ENCODE measurements at regions not wholly inside any gene's neighbourhood (a gene's known extent, or its start where the extent isn't known, plus 50 kb on each side); places are given as distances from the start of the nearest gene placed in this dataset.

- DNase-seq = no peak
Observed at GRCh38 chr3:22907161-22907780, 295.9 kb upstream of the UBE2E2 start.

GRCh38 chr3:22907796-22908195, 295.3 kb upstream of the UBE2E2 start:
- no peak for DNase-seq

- no peak for DNase-seq
Observed at GRCh38 chr3:22908989-22909507, 294.1 kb upstream of the UBE2E2 start.

GRCh38 chr3:22916933-22917332, 286.2 kb upstream of the UBE2E2 start:
- DNase-seq = no peak

GRCh38 chr3:22920006-22920405, 283.1 kb upstream of the UBE2E2 start:
- no peak for DNase-seq

GRCh38 chr3:22922317-22922716, 280.8 kb upstream of the UBE2E2 start:
- no peak for DNase-seq

GRCh38 chr3:22923711-22924110, 279.4 kb upstream of the UBE2E2 start:
- DNase-seq = no peak

GRCh38 chr3:22928216-22929110, 274.7 kb upstream of the UBE2E2 start:
- DNase-seq = no peak

GRCh38 chr3:22933051-22933840, 269.9 kb upstream of the UBE2E2 start:
- no peak for DNase-seq

- DNase-seq = no peak
Observed at GRCh38 chr3:22933841-22934116, 269.3 kb upstream of the UBE2E2 start.

- DNase-seq = no peak
Observed at GRCh38 chr3:22935040-22935439, 268.1 kb upstream of the UBE2E2 start.

- DNase-seq = no peak
Observed at GRCh38 chr3:22937536-22937935, 265.6 kb upstream of the UBE2E2 start.

GRCh38 chr3:22938739-22939138, 264.4 kb upstream of the UBE2E2 start:
- no peak for DNase-seq

GRCh38 chr3:22939349-22939748, 263.8 kb upstream of the UBE2E2 start:
- no peak for DNase-seq

- DNase-seq = no peak
Observed at GRCh38 chr3:22940285-22940684, 262.8 kb upstream of the UBE2E2 start.

GRCh38 chr3:22942981-22943380, 260.1 kb upstream of the UBE2E2 start:
- DNase-seq = no peak

- no peak for DNase-seq
Observed at GRCh38 chr3:22947851-22948250, 255.3 kb upstream of the UBE2E2 start.

GRCh38 chr3:22951910-22952309, 251.2 kb upstream of the UBE2E2 start:
- no peak for DNase-seq

GRCh38 chr3:22952860-22953259, 250.3 kb upstream of the UBE2E2 start:
- no peak for DNase-seq

GRCh38 chr3:22959593-22959992, 243.5 kb upstream of the UBE2E2 start:
- DNase-seq = no peak

GRCh38 chr3:22960105-22960984, 242.8 kb upstream of the UBE2E2 start:
- no peak for DNase-seq

- DNase-seq = no peak
Observed at GRCh38 chr3:22962244-22962643, 240.9 kb upstream of the UBE2E2 start.

- no peak for DNase-seq
Observed at GRCh38 chr3:22966349-22966748, 236.8 kb upstream of the UBE2E2 start.

Measured in activated gamma-delta T cell (primary cell).